Hypothalamus (tissue), 51 donors: ENCODE measurements at regions not wholly inside any gene's neighbourhood (a gene's known extent, or its start where the extent isn't known, plus 50 kb on each side); places are given as distances from the start of the nearest gene placed in this dataset.
"Not testable (repeated sequence)": the region's sequence is repeated elsewhere in the genome, so short reads cannot be mapped to it uniquely, and the experiment has no call there.

Source experiments
- DNase-seq, 51 donors: peaks; one replicate each; lab custom pipeline; 2025; lab: John Stamatoyannopoulos, UW

DNA sequence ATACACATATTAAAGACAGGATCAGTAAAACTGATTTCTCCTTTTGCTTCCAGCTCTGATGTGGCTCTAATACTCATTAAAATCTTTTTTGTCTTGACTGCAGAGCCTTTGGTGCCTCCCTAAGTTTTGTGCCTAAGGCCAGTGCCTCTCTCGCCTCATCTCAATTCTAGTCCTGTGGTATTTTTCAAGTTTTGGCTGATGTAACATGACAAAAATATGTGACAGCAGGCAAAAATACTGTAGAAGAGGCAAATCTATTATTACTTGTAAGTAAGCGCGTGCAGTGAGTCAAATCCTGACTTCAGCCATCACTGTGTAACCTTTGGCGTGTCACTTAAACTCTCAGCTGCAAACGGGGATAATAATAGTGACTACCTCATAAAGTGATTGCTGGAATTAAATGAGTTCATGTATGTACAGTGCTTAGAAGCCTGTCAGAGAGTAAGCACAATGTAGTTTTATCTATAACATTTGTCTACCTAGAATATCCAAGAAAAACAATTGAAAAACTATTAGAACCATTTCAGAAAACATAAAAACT lies 74.0 kb downstream of the MAB21L3 start:
- no peak for DNase-seq

DNA sequence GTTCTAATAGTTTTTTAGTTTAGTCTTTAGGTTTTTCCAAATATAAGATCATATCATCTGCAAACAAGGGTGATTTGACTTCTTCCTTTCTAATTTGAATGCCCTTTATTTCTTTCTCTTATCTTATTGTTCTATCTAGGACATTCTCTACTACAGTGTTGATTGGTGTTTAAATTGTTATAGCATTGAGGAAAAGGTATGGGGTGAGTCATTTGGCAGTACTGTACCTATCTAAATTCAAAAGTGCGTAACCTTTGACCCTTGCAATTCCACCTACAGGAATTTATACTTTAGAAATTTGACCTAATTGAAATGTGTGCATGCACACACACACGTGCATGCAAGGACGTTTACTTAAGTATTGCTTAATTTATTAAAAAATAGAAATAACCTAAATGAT lies 78.3 kb downstream of the MAB21L3 start:
- DNase-seq = no peak

DNA sequence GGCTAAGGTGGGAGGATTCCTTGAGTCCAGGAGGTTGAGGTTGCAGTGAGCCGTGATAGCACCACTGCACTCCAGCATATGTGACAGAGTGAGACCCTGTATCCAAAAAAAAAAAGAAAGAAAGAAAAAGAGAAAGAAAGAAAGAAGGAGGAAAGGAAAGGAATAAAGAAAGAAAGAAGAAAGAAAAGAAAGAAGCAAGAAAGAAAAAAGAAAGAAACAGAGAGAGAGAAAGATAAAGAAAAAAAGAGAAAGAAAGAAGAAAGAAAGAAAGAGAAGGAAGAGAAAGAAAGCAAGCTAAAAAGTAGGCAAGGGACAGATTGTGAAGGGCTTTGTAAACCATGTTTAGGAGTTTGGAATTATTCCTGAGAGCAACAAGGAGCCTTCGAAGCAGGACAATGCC lies 80.1 kb downstream of the MAB21L3 start:
- DNase-seq = no peak

- no peak for DNase-seq
Observed at GRCh38 chr1:116193768-116194167, 82.6 kb downstream of the MAB21L3 start.

- DNase-seq = no peak
Observed at GRCh38 chr1:116194568-116194967, 83.4 kb downstream of the MAB21L3 start.

DNA sequence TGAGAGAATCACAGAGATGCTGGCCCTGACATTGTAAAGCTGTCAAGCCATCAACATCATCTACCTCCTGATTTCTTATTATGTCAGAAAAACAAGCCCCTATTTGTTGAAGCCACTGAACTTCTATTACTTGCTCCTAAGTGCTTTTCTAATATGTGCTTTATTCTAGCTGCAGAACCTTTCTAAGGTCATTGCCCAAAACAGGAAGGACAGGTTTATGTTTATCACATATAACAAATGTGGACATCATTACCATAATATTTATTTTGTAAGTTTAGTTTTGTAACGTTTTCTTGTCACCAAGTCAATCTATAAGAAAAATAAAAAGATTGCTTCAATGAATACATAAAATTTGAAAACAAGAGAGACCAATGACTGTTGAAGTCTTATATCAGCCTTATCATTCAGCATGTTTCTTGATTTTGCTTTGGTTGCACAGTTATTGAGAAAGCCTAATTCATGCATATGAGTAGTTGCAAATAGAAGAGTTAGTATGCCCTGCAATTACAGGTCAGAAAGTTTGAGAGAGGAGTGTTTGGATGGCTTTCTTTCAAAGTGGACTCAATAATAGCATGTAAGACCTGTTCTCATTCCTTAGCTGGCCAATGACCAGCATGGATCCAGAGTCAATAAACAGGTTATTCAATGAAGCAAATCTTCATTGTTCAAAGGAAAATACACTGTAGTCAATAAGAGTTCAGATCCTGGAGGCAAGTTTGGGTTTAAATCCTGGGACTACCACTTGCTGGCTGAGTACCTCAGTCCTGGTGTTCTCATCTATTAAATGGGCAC lies 84.1 kb downstream of the MAB21L3 start:
- no peak for DNase-seq

DNA sequence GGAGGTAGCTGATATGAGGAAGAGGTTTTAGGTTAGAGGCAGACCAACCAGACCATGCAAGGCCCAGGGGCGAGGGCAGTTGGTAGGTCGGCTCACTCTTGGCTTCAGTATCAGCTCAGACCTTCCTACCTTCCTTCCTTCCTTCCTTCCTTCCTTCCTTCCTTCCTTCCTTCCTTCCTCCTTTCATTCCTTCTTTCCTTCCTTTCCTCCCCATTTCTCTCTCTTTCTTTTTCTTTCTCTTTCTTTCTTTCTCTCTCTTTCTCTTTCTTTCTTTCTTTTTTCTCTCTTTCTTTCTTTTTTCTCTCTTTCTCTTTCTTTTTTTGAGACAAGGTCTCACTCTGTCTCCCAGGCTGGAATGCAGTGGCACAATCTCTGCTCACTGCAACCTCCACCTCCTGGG lies 89.1 kb downstream of the MAB21L3 start:
- DNase-seq = not testable (repeated sequence)

DNA sequence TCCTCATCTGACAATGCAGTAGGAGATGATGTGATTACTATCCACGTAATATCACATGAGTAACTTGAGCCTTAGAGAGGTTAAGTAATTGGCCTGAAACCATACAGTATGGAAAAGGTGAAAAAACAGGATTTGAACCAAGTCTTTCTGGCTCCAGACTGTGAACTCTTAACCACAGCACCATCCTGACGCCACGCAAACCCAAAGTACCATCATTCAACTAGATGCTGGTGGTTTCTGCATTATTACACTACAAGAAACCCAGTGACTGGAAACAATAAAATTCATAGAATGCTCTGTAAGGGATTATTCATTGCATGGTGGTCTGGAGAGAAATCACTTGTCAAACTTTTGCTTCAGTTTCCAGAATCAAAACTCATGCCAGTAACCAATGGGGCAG lies 90.7 kb downstream of the MAB21L3 start:
- no peak for DNase-seq

GRCh38 chr1:116203181-116203723 lies 92.1 kb downstream of the MAB21L3 start:
- DNase-seq = no peak

GRCh38 chr1:116203920-116204319 lies 92.7 kb downstream of the MAB21L3 start:
- no peak for DNase-seq

GRCh38 chr1:116205941-116206679 lies 94.9 kb downstream of the MAB21L3 start:
- no peak for DNase-seq

DNA sequence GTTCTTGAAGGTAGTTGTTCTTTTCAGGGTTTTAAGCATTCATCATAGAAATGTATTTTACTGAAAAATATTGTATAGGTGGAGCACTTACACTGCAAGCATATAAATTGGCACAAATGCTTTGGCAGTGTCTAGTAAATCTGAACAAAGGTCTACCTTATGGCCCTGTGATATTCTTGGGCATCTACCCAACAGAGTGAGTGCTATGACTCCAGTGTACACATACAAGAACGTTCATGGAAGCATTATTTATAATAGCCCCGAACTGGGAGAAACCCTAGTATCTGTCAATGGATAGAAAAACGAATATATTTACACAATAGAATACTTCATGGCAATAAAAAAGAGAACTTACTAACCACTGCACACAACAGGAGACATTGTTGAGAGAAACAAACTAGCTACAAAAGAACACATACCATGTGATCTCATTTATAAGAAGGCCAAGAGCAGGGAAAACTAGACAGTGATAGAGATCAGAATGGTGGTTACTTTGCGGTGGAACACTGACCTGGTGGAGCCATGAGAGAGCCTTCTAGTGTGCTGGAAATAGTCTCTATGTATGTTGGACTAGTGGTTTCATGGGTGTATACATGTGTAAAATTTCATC lies 96.0 kb downstream of the MAB21L3 start:
- DNase-seq = no peak

GRCh38 chr1:116208136-116208535 lies 96.9 kb downstream of the MAB21L3 start:
- DNase-seq = no peak

- DNase-seq = no peak
Observed at GRCh38 chr1:116211294-116211693, 100.1 kb downstream of the MAB21L3 start.

- no peak for DNase-seq
Observed at GRCh38 chr1:116218922-116219321, 107.7 kb downstream of the MAB21L3 start.

DNA sequence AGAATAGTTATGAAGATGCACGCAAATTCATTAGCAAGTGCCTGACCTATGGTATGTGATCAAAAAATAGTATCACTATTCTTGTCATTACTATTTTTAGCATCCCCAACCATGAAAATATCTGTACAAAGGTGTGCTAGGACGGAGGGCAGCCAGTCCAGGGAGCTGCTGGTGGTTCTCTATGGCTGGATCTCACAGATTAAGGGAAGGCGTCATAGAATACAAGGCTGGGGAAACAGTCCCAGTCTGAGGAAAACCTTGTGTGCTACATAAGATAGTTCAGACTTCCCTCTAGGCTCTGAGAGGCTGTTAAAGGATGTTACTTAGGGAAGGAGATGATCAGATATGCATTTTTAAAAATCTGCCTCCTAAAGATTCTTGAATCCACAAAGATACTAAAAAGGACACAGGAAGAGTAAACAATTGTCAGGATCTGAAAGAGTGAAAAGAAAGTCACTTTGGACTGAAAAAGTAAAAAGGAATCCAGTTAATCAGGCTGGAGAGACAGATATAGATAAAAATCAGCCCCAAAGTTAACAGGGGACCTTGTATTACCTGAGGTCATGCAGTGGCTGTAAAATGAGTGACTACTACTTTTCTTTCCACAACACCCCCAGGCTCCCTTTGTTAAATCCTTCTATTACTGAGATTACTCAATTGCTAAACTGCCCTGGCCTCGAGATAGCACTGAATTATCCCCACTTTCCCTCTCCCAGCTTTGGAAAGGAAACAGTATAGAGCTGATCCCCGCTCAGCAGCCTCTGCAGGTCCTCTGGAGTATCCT lies 108.6 kb downstream of the MAB21L3 start:
- no peak for DNase-seq

DNA sequence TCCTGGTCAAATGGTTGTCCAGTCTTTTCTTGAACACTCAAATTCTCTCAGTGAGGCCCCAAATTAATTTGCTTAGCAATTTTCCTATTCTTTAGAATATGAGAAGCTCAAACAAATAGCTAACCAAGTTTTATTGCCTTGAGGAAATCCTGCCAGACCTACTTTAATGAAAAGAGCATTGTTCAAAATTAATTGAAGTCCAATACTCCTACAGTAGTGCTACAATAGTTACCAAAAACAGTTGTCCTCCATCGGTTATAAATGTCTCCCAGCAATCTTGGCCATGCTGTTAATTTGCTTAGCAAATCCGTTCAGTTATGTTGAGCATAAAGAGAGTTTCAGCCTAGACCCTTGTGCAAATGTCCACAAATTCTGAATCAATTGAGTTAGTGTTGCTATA lies 112.9 kb downstream of the MAB21L3 start:
- DNase-seq = no peak

DNA sequence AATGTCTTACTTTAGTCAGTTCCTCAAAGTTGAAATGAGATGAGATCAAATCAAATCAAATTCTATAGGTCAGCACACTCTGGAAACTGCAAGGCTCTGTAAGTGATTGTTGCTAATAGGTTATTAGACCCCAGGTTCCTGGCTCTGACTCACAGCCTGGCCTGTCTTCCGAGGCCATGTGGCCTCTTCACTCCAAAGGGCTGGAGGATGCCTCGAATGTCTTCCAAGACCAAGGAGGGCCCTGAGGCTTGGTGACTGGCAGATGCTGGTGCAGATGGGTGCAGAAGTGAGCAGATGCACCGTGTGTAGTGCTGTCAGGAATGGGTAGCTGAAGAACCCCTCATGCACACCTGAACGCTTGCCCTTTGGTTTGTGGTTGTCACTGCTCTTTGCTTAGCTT lies 113.4 kb downstream of the MAB21L3 start:
- DNase-seq = no peak

DNA sequence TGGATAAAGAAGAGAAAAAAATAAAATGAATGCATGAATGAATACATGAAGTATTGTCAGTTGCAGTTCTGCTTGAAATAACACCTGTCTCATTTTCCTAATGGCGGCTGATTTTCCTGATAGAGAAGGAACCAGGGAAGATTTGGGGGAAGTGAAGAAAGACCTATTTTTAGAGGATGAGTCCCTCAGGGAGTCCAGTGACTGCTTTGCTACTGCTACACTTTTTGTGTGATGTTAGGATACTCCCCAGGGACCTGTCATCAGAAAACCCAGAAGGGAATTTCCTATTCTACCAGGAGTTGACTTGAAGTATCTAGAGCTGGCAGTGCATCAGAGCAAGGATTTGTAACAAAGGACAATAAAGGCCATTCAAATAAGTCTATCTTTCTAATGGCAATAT lies 114.8 kb downstream of the MAB21L3 start:
- no peak for DNase-seq

DNA sequence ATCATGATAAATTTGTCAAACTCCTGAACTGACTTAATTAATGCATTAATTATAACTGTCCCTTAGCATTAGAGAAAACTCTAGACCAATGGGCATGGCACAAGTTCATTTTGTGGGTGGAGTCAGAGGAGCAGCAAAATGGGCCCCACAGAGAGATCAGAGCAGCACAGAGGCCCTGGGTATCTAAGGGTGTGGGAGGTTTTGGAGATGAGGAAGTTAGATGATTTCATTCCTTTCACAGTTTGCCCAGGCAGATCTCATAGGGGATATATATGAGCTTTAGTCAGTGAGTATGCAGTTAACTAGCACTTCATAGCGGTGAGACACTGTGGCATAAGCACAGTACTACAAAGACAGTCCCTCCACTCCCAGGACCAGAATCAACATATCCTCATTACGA lies 117.3 kb downstream of the MAB21L3 start:
- DNase-seq = no peak
